ENCODE measurements at regions not wholly inside any gene's neighbourhood (a gene's known extent, or its start where the extent isn't known, plus 50 kb on each side); places are given as distances from the start of the nearest gene placed in this dataset.
"Not testable (repeated sequence)": the region's sequence is repeated elsewhere in the genome, so short reads cannot be mapped to it uniquely, and the experiment has no call there.

DNA sequence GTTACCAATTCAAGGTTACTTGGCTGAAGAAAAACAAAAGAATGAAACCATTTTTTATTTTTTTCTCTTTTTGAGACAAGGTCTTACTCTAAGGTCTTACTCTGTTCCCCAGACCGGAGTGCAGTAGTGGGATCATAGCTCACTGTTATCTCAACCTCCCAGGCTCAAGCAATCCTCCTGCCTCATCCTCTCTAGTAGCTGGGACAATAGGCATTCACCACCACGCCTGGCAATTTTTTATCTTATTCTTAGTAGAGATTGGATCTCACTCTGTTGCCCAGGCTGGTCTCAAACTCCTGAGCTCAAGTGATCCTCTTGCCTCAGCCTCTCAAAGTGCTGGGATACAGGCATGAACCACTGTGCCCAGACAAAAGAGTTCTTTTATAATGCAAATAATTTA is 3732.0 kb upstream of the OR11H1 start:
- H3K27ac Mint-ChIP-seq; H3K36me3 Mint-ChIP-seq (ENCODE audit: low read depth); H3K4me1 Mint-ChIP-seq; DNase-seq; H3K27me3 Mint-ChIP-seq; H3K4me3 Mint-ChIP-seq; H3K9me3 ChIP-seq (ENCODE audit: control insufficient read depth, low read length, poor library complexity, severe bottlenecking); ATAC-seq: not testable (repeated sequence)

DNA sequence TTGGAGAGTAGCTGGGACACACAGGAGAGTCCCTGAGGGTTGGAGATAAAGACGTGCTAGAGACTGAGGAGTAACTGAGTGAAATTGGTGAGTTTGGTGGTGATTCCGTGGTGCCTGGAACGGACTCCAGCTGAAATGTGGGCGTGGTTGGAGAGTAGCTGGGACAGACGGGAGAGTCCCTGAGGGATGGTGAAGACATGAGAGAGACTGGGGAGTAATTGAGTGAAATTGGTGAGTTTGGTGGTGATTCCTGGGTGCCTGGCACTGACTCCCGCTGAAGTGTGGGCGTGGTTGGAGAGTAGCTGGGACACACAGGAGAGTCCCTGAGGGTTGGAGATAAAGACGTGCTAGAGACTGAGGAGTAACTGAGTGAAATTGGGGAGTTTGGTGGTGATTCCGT is 3712.5 kb upstream of the OR11H1 start:
- not testable (repeated sequence) for H3K27ac Mint-ChIP-seq; H3K4me3 Mint-ChIP-seq; ATAC-seq; H3K36me3 Mint-ChIP-seq (ENCODE audit: low read depth); H3K4me1 Mint-ChIP-seq; DNase-seq; H3K27me3 Mint-ChIP-seq; H3K9me3 ChIP-seq (ENCODE audit: control insufficient read depth, low read length, poor library complexity, severe bottlenecking)

DNA sequence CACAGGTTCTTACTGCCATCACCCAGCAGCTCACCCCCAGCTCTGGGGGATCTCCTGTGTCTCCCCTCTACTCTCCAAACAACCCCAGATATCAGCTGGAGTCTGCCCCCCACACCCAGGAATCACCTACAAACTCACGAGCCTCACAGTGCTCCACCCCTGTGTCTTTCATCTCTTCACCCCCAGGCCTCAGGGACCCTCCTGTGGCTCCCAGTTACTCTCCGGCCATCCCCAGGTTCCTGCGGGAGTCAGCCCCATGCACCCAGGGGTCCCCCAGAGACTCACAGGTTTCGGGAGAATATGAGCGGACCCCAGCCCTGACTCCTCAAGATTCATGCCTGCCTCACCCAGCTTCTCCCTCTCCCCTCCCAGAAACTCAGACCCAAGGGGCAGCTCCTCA is 3709.1 kb upstream of the OR11H1 start:
- not testable (repeated sequence) for H3K4me3 Mint-ChIP-seq

DNA sequence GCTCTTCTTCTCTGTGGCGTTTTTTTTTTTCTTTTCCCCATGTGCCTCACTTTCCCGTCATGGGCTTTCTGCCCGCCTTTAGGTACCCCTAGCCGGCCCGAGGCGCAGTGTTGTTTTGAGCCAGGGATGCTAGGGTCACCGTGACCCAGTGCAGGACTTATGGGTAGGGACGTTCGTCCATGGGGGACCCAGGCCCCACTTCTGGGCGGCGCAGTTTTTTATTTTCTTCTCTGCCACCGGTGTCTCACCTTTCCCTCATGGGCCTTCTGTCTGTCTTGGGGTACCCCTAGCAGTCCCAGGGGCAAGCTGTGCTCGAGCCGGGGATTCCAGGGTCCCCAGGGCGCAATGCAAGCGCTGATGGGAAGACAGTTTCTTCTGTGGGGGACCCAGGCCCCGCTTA is 3705.7 kb upstream of the OR11H1 start:
- H3K36me3 Mint-ChIP-seq (ENCODE audit: low read depth); H3K27me3 Mint-ChIP-seq; H3K4me3 Mint-ChIP-seq; DNase-seq; H3K27ac Mint-ChIP-seq; ATAC-seq; H3K9me3 ChIP-seq (ENCODE audit: control insufficient read depth, low read length, poor library complexity, severe bottlenecking); H3K4me1 Mint-ChIP-seq: not testable (repeated sequence)

More for the DNA sequence above, 3709.1 kb upstream of the OR11H1 start:
- H3K27ac Mint-ChIP-seq; H3K27me3 Mint-ChIP-seq; DNase-seq; H3K36me3 Mint-ChIP-seq (ENCODE audit: low read depth); H3K9me3 ChIP-seq (ENCODE audit: control insufficient read depth, low read length, poor library complexity, severe bottlenecking); ATAC-seq; H3K4me1 Mint-ChIP-seq: not testable (repeated sequence)

DNA sequence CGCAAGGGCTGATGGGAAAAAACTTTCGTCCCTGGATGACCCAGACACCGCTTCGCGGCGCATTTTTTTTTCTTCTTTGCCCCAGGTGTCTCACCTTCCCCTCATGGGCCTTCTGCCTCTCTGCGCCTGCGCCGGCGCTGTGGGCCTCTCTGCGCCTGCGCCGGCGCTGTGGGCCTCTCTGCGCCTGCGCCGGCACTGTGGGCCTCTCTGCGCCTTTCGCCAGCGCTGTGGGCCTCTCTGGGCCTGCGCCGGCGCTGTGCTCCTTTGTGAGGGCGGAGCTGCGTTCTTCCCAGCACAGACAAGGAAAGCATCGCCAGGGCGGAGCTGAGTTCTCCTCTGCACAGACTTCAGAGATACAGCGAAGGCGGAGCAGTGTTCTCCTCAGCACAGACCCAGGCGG is 3703.0 kb upstream of the OR11H1 start:
- H3K36me3 Mint-ChIP-seq (ENCODE audit: low read depth); H3K27ac Mint-ChIP-seq; DNase-seq; H3K4me1 Mint-ChIP-seq; H3K27me3 Mint-ChIP-seq; H3K4me3 Mint-ChIP-seq; H3K9me3 ChIP-seq (ENCODE audit: control insufficient read depth, low read length, poor library complexity, severe bottlenecking); ATAC-seq: not testable (repeated sequence)

DNA sequence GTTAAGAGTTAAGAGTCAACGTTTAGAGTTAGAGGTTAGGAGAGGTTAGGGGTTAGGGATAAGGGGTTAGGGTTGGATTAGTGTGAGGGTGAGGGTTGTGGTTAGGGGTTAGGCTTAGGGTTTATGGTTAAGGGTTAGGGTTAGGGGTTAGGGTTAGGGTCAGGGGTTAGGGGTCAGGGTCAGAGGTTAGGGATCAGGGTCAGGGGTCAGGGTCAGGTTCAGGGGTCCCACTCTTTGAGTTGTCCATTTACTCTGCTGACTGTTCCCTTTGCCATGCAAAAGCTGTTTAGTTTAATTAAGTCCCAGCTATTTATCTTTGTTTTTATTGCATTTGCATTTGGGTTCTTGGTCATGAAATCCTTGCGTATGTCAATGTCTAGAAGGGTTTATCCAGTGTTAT is 3702.0 kb upstream of the OR11H1 start:
- not testable (repeated sequence) for H3K36me3 Mint-ChIP-seq (ENCODE audit: low read depth); DNase-seq; H3K4me1 Mint-ChIP-seq; H3K4me3 Mint-ChIP-seq; H3K27me3 Mint-ChIP-seq; H3K27ac Mint-ChIP-seq; ATAC-seq; H3K9me3 ChIP-seq (ENCODE audit: control insufficient read depth, low read length, poor library complexity, severe bottlenecking)

DNA sequence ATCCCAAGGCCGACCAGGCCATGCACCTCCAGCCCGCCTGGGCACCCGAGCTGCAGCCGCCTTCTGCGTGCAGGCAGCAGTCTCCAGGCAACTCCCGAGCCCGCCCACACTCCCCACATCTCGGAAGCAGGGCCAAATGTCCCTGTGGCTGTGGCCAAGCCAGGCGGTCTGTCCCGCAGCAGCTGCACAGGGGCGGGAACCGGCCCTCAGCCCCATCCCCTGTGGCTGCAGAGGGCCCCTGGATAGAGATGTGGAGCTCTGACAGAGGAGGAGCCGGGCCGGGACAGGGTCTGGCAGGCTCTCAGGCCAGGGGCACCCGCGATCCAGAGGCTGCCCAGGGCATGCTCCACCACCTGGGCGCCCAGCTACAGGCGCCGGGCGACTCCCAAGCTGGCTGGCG is 3698.6 kb upstream of the OR11H1 start:
- not testable (repeated sequence) for H3K36me3 Mint-ChIP-seq (ENCODE audit: low read depth); H3K27me3 Mint-ChIP-seq; H3K9me3 ChIP-seq (ENCODE audit: control insufficient read depth, low read length, poor library complexity, severe bottlenecking); H3K27ac Mint-ChIP-seq; ATAC-seq; H3K4me1 Mint-ChIP-seq; H3K4me3 Mint-ChIP-seq
- peak in 2 of 3 donors; percentile 10 to 15 for DNase-seq

Measured in T-helper 17 cell (primary cell).